Epithelial cell of esophagus (primary cell): ENCODE measurements at regions not wholly inside any gene's neighbourhood (a gene's known extent, or its start where the extent isn't known, plus 50 kb on each side); places are given as distances from the start of the nearest gene placed in this dataset.

Experiments
- DNase-seq: peaks from one replicate; pipeline ENCODE4 v3.0.0; 2010; ENCODE audit warnings: low read depth
- H3K4me3 ChIP-seq: 2 replicates; pipeline ENCODE4 v1.5.1; 2011; ENCODE audit warnings: mild to moderate bottlenecking, low read length, control low read depth
- TF ChIP-seq, protein P1 (sequence below): IDR thresholded peaks from 2 replicates; pipeline ENCODE4 v1.5.1; 2011; ENCODE audit warnings: low read depth, mild to moderate bottlenecking, low read length, control low read depth, inconsistent platforms; ENCODE audit not compliant: insufficient read depth; ENCODE audit errors: missing control alignments

DNA sequence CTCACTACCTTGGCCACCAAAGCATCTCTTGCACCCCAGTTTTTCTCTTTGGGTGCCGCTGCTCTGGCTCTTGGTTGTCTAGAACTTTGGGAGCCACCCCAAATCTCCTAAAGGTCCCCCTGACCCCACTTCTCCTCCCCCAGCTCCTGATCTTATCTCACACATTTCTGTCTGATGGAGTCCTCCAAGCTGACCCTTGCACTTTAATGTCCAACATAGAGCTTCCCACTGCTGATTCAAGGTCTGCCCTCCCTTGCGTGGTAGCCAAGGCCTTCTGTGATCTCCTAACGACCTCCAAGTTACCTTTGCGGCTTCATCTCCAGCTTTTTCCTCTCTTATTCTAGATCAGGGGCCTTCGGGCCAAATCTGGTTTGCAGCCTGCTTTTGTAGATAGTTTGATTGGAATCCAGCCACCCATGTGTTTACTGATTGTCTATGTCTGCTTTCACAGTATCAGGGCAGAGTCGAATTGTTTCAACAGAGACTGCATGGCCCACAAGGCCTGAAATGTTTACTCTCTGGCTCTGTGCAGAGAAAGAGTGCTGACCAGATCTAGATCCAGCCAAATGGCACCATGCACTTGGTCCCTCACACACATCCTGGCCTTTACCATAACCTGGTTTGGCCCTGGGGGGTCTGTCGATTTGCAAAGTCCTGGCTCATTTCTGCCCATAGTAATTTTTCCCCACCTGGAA is 168.6 kb downstream of the HAPSTR1 start:
- no peak overlapping the region for H3K4me3 ChIP-seq
- DNase-seq: no peak
- TF ChIP-seq, protein P1, sequence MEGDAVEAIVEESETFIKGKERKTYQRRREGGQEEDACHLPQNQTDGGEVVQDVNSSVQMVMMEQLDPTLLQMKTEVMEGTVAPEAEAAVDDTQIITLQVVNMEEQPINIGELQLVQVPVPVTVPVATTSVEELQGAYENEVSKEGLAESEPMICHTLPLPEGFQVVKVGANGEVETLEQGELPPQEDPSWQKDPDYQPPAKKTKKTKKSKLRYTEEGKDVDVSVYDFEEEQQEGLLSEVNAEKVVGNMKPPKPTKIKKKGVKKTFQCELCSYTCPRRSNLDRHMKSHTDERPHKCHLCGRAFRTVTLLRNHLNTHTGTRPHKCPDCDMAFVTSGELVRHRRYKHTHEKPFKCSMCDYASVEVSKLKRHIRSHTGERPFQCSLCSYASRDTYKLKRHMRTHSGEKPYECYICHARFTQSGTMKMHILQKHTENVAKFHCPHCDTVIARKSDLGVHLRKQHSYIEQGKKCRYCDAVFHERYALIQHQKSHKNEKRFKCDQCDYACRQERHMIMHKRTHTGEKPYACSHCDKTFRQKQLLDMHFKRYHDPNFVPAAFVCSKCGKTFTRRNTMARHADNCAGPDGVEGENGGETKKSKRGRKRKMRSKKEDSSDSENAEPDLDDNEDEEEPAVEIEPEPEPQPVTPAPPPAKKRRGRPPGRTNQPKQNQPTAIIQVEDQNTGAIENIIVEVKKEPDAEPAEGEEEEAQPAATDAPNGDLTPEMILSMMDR: no peak

DNA sequence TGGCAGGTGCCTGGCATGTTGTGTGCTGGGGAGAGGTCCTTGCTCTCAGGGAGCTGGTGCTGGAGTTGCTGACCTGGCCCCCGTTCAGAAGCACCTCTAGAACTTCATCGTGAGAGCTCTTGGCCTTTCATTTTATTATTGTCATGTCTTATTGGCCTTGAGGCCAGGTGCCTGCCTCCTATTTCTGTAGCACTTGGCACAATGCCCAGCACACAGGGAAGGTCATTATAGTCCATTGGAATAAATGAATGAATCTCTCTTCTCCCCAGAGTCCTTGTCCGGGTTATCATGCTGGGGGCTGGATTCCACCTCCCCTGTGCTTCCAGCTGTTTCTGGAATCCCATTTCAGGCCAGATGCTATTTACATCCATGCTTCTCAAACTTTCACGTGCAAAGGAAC is 169.2 kb downstream of the HAPSTR1 start:
- TF ChIP-seq, protein P1: no peak
- H3K4me3 ChIP-seq: no peak overlapping the region
- no peak for DNase-seq

DNA sequence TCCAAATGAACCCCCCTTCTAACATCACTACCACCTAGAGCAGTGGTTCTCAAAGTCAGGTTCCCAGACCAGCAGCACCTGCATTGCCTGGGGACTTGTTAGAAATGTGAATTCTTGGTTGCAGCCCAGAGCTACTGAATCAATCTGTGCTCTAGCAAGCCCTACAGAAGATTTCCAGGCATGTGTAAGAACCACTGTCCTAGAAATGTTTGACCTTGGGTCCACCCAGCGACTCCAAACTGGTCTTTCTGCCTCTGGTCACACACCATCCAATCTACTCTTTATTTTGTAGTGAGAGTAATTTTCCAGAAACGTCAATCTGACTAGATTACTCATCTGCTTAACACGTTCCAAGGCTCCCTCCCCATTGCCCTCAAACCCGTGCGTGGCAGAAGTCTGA is 169.9 kb downstream of the HAPSTR1 start:
- no peak overlapping the region for H3K4me3 ChIP-seq
- TF ChIP-seq, protein P1: no peak
- no peak for DNase-seq

DNA sequence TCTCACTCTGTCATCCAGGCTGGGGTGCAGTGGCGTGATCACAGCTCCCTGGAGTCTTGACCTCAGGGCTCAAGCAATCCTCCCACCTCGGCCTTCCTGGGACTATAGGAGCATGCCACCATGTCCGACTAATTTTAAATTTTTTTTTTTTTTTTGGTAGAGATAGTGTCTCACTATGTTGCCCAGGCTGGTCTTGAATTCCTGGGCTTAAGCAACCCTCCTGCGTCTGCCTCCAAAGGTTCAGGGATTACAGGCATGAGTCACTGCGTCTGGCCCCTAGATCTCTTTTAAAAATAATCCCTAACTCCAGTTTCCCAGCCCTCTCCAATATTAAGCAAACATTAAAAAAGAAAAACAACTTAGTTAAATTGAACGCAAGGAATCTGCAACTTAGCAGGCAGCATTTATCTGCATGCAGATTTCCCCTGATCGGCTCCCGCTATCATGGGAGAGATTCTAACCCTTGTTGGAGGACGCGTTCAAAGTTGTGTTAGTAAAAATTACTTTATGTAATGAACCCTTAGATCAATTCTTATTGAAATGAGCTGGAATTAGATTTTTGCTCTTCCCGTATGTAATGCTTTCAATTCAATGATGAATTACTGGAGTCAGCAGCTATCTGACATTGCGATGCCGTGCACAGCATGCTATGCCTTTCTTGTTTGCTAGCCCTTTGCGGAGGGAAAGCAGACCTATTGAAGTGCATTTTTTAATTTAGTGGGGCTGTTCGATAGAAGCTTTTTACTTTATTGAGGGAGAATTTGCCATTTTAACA is 171.7 kb downstream of the HAPSTR1 start:
- TF ChIP-seq, protein P1: no peak
- DNase-seq: no peak
- no peak overlapping the region for H3K4me3 ChIP-seq

GRCh38 chr16:9264067-9264466 is 172.6 kb downstream of the HAPSTR1 start:
- no peak overlapping the region for H3K4me3 ChIP-seq
- TF ChIP-seq, protein P1: no peak
- DNase-seq: no peak

- TF ChIP-seq, protein P1: no peak
- H3K4me3 ChIP-seq: no peak overlapping the region
- no peak for DNase-seq
Measured at GRCh38 chr16:9268446-9268845, 177.0 kb downstream of the HAPSTR1 start.
